ENCODE measurements at regions not wholly inside any gene's neighbourhood (a gene's known extent, or its start where the extent isn't known, plus 50 kb on each side); places are given as distances from the start of the nearest gene placed in this dataset.

GRCh38 chr2:24439971-24440340 is 51.1 kb upstream of the NCOA1 start:
- FAIRE-seq: no peak
- DNase-seq (ENCODE audit: insufficient read length, low spot score): no peak

GRCh38 chr2:24439280-24439970 is 51.6 kb upstream of the NCOA1 start:
- DNase-seq (ENCODE audit: insufficient read length, low spot score): no peak
- no peak for FAIRE-seq

DNA sequence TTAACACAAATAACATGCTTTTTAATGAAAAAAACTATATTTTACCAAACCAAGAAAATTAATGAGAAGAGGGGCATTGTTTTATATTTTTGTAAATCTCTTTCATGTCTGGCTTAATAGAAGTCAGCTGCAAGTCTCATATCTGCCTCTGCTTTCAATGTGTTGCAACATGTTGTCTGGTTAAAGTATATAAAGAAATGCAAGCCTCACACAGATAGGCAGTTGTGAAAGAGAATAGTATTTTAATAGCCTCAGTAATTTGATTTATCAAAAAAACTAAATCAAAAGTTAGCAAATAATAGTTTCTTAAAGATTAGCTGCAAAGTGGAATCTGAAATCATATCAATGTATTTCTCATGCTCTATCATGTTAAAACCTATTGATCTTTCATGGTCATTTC is 52.9 kb upstream of the NCOA1 start:
- DNase-seq (ENCODE audit: insufficient read length, low spot score) (no peak), FAIRE-seq (no peak)

DNA sequence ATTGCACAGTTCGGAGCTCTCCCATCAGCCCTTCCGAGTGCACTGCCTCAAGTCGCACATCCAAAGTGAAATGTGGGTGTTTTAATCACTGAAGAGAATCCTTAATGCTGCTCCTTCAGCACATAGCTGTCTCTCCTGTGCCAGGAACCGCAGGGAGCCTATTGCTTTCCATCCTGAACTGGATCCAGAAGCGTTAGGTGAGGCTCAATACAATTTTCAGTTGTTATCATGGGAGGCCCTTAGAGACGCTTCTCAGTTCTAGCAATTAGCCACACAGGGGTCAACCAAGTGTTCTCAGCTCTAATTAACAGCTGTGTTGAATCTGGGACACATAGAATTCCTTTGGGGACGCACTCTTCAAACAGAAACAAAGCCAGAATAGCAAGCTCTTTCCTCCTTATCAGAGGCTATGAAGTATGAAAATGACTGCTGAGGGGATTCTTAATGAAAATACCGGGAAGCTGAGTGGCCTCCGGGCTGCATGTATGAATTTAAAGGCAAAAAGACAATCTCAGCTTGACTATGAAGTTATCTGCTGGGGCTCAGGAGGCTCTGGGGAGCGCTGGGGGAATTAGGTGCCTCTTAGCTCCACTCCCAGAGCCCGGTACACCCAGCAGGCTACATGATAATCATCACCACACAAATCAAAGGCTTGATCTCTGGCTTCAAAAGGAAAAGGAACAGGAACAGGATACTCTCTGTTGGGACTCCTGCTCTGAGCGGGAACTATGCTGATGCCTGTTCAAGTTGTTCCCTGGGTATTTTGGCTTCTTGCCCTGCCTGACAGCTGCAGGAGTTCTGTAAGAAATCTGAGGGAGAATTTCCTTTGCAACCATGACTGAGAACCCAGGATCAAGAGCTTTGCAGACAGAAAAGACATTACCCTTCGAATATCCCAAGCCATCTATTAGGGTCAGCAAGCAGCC is 55.4 kb upstream of the NCOA1 start:
- DNase-seq (ENCODE audit: insufficient read length, low spot score) (no peak), FAIRE-seq (no peak)

- no peak for FAIRE-seq
- no peak for DNase-seq (ENCODE audit: insufficient read length, low spot score)
Measured at GRCh38 chr2:24434541-24434940, 56.5 kb upstream of the NCOA1 start.

DNA sequence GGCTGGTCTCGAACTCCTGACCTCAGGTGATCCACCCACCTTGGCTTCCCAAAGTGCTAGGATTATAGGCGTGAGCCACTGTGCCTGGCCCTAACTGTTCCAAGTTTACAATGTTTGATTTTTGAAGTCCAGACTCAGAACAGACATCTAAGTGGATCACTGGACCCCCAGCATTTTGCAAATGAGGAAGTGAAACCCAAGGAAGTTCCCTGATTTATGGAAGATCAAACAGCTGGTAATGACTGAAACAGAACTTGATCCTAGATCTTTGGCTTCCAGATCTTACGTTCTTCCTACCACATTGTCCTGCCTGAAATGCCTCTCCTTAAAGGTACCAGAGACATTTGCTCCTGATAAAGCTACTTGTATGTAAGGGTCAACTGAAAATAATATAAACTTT is 58.3 kb upstream of the NCOA1 start:
- DNase-seq (ENCODE audit: insufficient read length, low spot score) (no peak), FAIRE-seq (no peak)

DNA sequence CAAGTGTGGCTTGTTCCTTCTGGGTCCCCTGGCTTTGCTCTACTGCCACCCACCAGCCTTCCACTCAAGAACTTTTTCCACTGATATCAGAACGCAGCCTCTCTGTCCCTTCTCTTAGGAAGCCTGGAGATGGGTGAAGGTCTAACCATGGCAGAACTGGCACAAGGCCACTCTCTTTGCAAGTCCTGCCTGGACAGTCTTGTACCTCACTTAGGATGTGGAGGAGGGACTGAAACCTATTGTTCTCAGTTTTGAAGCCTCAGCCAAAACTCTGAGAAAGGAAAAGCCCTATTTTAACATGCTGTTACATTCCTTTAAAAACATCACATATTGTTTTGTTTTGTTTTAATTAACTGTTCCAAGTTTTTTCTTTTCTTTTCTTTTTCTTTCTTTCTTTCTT is 58.9 kb upstream of the NCOA1 start:
- DNase-seq (ENCODE audit: insufficient read length, low spot score): no peak
- FAIRE-seq: no peak

DNA sequence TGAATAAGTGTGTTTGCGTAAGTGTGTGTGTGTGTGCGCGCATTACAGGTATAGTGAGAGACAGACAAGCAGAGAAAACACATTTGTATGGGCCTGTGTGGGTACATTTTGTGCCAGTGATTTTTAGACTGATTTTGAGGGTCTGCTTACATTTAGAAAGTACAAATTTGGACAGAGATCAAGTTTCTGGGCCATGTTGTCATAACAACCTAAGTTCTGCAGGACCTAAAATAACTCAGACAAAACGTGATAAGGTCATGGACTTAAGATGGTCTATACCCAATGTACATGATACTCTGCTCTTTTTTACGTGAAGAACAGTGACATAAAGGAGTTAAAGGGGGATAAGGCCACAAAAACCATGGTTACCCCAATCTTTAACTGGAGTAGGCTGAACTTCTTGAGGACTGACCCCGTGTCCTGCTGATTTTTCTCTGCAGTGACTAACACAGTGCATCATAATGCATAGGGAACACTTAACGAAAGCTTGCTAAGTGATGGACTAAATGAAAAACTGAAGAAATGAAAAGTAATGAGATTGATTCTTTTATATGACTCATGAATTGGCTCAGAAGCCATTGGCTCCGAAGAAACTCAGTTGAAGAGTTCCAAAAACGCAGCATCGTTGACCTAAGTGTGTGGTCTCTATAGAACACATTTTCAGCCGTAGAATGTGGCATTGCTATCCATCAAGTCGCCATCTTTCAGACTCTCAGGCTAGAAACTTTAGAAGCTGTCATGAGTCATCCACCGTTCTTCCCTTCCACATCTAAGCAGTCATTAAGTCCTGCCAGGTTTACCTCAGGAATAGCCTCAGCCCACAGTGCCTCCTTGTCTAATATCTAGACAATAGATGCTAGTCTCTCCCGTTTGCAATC is 61.6 kb upstream of the NCOA1 start:
- DNase-seq (ENCODE audit: insufficient read length, low spot score) (no peak), FAIRE-seq (no peak)

DNA sequence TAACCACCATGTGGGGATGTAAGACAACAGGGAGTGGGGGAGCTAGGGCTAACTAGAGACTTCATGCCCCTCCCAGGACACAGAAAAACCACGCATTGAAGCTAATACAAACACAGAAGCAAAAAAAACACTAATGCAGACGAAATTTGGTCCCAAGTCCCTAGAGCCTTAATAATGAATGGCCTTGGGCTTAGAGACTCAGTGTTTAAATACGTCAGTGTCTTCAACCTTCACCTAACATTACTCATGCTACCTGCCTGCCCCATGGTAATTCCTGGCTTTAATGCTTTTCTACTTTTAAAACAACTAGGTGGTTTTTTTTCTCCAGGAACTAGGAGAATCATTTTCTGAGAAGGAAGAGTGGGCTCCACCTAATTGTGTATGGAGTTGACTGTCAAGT is 64.1 kb upstream of the ITSN2 start:
- FAIRE-seq: no peak

GRCh38 chr2:24423095-24423494 is 62.8 kb upstream of the ITSN2 start:
- no peak for FAIRE-seq
- DNase-seq (ENCODE audit: insufficient read length, low spot score): no peak

More for the DNA sequence above, 64.1 kb upstream of the ITSN2 start:
- DNase-seq (ENCODE audit: insufficient read length, low spot score): no peak

DNA sequence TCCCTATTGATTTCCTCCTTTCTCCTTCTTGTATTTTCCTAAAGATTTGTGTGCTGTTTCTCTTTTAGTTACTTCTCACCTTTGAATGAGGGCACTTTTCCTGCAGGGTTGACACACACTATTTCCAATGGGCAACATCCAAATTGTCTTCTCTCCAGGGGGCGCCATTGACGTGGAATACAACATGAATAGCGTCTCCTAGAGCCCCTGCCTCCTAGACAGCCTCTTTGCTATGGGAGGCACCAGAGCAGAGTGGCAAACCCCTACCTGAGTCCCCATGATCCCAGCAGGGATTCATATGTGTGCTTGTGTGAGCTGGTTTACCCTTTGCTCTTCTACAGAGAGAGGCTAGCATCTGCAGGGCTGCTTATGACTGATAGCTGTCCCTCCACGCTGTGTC is 61.3 kb upstream of the ITSN2 start:
- no peak for FAIRE-seq
- no peak for DNase-seq (ENCODE audit: insufficient read length, low spot score)

- FAIRE-seq: no peak
- no peak for DNase-seq (ENCODE audit: insufficient read length, low spot score)
Measured at GRCh38 chr2:24420373-24420772, 60.0 kb upstream of the ITSN2 start.

- no peak for DNase-seq (ENCODE audit: insufficient read length, low spot score)
- FAIRE-seq: peak; percentile 8
Measured at GRCh38 chr2:24418166-24418841, 58.0 kb upstream of the ITSN2 start.

- DNase-seq (ENCODE audit: insufficient read length, low spot score) (no peak), FAIRE-seq (no peak)
Measured at GRCh38 chr2:24412812-24413211, 52.5 kb upstream of the ITSN2 start.

- DNase-seq (ENCODE audit: insufficient read length, low spot score) (no peak), FAIRE-seq (no peak)
Measured at GRCh38 chr2:24411488-24412151, 51.3 kb upstream of the ITSN2 start.

DNA sequence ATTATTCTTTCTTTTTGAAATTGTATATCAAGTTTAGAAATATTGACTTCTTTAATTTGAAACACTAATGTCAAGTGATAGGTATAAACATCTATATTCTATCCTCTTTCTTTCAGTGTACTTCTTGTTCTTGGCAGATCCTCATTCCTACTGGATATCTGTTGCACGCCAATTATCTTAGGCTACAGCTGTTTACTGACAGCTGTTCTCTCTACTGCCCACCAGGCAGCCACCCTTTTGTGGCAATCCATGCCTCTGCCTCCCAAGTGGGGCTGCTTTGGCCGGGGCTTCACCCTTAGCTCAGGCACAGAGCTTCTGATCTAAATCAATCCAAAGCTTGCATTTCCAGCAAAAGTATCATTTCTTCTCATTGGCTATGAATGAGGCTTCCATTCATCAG is 50.6 kb upstream of the ITSN2 start:
- FAIRE-seq (no peak), DNase-seq (ENCODE audit: insufficient read length, low spot score) (no peak)

- FAIRE-seq: peak; percentile 93
- peak; percentile 72 for DNase-seq (ENCODE audit: insufficient read length, low spot score)
Measured at GRCh38 chr2:24409700-24410556, 49.6 kb upstream of the ITSN2 start.
